ENCODE measurements at regions not wholly inside any gene's neighbourhood (a gene's known extent, or its start where the extent isn't known, plus 50 kb on each side); places are given as distances from the start of the nearest gene placed in this dataset.

DNA sequence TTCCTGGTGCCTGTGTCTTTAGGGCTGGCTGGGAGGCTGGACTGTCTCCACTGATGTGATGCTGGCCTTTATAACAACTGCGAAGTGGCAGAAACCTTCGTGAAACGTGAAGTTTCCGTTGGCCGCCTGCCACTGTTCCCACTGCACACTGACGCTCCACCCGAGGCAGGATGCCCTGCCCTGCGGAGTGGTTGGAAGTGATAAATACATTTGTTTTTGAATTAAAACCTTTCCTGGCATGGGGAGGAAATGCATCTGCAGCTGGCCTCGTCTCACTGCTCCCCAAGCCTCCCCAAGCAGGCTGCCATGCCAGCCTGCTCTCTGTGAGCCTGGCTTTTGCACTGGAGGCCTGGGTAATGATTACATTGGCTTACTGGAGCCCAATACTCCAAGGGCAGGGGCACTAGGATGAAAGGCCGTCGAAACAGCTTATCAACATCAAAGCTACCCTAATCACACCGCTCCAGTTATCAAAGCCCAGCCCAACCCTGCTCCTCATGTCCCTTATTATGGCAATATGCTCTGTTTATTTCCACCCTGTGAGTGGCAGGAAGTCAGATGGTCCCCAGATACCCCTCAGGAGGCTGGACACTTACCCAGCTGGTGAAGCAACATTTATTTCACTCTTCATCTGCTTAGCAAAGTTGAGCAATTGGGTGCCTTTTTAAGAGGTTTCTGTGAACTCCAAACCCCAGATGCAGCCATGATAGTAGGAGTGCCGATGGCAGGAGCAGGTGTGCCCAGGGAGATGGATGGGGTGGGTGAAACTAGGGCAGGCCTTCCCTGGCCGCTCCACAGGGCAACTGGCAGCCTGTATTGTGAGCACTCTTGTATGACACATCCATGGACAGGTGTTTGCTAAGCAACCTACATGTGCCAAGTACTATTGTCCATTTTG, 97.4 kb upstream of the ITGA6 start:
- TF ChIP-seq CTCF (IDR thresholded peaks at IDR 0.05) (no peak), EZH2phosphoT487 (IDR thresholded peaks at IDR 0.05) (no peak)

All from neural progenitor cell (in vitro differentiated cells).